GM12875 (cell line): ENCODE measurements at regions not wholly inside any gene's neighbourhood (a gene's known extent, or its start where the extent isn't known, plus 50 kb on each side); places are given as distances from the start of the nearest gene placed in this dataset.
A peak's percentile ranks its signal among the peaks of the same experiment; 100 is the strongest.

Experiments
- H3K4me3 ChIP-seq: one replicate; pipeline ENCODE4 v1.5.1; 2011; ENCODE audit warnings: low read depth, low read length, control low read depth
- CTCF ChIP-seq: IDR thresholded peaks from 2 replicates; pipeline ENCODE4 v1.5.1; 2011; ENCODE audit warnings: low read depth, mild to moderate bottlenecking, control low read depth, inconsistent platforms, low read length, moderate library complexity, borderline replicate concordance; ENCODE audit not compliant: insufficient read depth

GRCh38 chr12:13875744-13876143, 105.7 kb downstream of the GRIN2B start:
- TF ChIP-seq CTCF: no peak
- H3K4me3 ChIP-seq: no peak overlapping the region

- no peak for TF ChIP-seq CTCF
- H3K4me3 ChIP-seq: no peak overlapping the region
Observed at GRCh38 chr12:13870255-13870654, 111.1 kb downstream of the GRIN2B start.

GRCh38 chr12:13864081-13864673, 117.2 kb downstream of the GRIN2B start:
- TF ChIP-seq CTCF: peak; percentile 95

DNA sequence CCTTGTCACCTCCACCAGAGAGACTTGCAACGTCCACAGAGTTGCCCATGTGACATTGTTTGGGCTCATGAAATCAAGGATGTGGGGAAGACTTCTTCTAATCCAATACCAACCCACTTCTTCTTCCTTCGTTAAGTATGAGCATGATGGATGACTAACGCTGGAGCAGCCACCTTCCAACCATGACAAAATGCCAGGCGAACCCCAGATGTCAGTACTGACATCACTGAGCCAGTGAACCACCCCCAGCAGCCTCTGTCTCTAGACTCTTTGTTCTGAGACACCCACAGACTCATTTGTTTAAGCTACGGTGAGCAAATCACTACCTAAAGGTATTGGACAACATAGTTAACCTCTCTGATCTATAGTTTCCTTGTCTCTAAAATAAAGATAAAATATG, 123.7 kb downstream of the GRIN2B start:
- H3K4me3 ChIP-seq: no peak overlapping the region
- TF ChIP-seq CTCF: no peak

More at GRCh38 chr12:13864081-13864673, 117.2 kb downstream of the GRIN2B start:
- no peak overlapping the region for H3K4me3 ChIP-seq

GRCh38 chr12:13853471-13853870, 127.9 kb downstream of the GRIN2B start:
- TF ChIP-seq CTCF: no peak

DNA sequence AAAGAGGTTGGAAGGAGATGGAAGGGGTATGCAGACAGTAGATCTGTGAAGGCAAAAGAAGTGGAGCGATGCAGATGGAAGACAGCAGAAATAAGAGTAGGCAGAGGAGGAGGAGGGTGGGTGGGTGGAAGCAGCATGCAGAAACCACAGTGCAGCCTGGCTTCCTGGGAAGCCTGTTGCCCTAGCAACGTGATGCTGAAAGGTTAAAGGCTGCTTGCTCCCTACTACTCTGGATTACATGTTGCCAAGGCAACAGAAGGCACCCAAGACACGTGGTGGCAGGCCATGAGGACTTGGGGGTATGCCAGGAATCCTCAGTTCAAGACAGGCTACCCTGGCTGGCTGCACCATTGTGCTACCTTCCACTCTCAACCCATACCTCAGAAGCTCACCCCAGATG, 129.6 kb downstream of the GRIN2B start:
- no peak for TF ChIP-seq CTCF

More at GRCh38 chr12:13853471-13853870, 127.9 kb downstream of the GRIN2B start:
- no peak overlapping the region for H3K4me3 ChIP-seq

DNA sequence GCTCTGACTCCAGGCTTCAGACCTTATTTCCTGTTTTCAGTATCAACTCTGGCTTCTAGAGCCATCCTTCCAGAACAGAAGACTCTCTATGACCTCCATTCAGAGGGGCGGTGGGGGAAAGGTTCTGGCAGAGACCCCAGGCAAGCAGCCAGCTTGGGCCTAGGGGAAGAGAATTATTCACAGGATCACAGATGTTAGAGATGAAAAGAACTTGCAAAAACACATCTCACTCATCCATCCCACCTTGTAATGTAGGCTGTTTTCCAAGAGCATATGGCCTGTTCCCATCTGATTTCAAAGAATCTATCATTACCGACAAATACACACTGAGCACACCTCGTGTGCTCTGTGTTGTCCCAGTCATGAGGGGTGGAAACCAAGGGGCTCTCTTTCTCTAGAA, 131.9 kb downstream of the GRIN2B start:
- TF ChIP-seq CTCF: no peak
- no peak overlapping the region for H3K4me3 ChIP-seq

More for the DNA sequence above, 129.6 kb downstream of the GRIN2B start:
- no peak overlapping the region for H3K4me3 ChIP-seq
